ENCODE measurements at regions not wholly inside any gene's neighbourhood (a gene's known extent, or its start where the extent isn't known, plus 50 kb on each side); places are given as distances from the start of the nearest gene placed in this dataset.

DNA sequence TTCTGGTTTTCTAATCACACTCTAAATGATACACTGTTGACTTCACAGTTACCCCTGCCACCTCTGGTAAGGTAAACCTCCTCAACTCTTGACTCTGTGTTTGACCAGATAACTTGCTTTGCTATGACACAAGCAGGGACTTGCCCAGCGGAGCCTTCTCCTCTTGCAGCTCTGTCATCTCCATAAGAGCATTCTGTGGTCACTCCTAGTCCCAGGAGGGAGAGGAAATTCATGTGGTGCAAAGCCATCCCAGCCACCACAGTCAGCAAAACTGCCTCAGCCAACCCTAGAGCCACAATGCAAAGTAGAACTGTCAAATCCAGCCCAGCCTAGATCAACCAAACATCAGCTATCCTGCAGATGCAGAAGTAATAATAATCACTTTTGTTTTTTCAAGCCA is 144.7 kb upstream of the GADL1 start:
- no peak overlapping the region for H4K5ac ChIP-seq (ENCODE audit: insufficient read length, low read depth, low read length)
- no peak overlapping the region for H2AK5ac ChIP-seq (ENCODE audit: insufficient read length, low read length)
- H3K9me3 ChIP-seq (ENCODE audit: control insufficient read depth, low read depth, low read length): peaks cover 8% of the 10 kb centered on the region
- H3K27me3 ChIP-seq (ENCODE audit: insufficient read depth, low read length): no peaks in the 10 kb centered on the region
- no peaks in the 10 kb centered on the region for H3K79me2 ChIP-seq (ENCODE audit: insufficient read depth, low read length)
- no peak overlapping the region for H2BK5ac ChIP-seq (ENCODE audit: insufficient read length, low read length)
- Mint-ChIP-seq H3K27me3 (ENCODE audit: low read depth) (peaks cover 1% of the 10 kb centered on the region; the same call in 1 of the 2 replicates), H3K9me3 (peaks cover 13 to 15% of the 10 kb centered on the region in 2 experiments), H3K36me3 (ENCODE audit: insufficient read depth in 1 of 3, low read depth in 3 of 3) (peaks cover 7 to 17% (median 12%) of the 10 kb centered on the region in 3 experiments; a peak in 6 of 7 replicates), H3K4me3 (no peak overlapping the region), H3K4me1 (peaks cover 9 to 14% of the 10 kb centered on the region in 2 experiments), H3K27ac (no peak overlapping the region)
- H3K23me2 ChIP-seq (ENCODE audit: insufficient read length, low read depth, low read length, poor library complexity, severe bottlenecking): no peaks in the 10 kb centered on the region
- no peak overlapping the region for H3K23ac ChIP-seq (ENCODE audit: insufficient read length, low read depth, low read length)
- no peak overlapping the region for H2BK15ac ChIP-seq (ENCODE audit: low read depth, low read length)
- no peak overlapping the region for H3T11ph ChIP-seq (ENCODE audit: low read length)
- H3K9ac ChIP-seq (ENCODE audit: extremely low read depth, insufficient read length, low read length): no peak overlapping the region
- no peak overlapping the region for H3K14ac ChIP-seq (ENCODE audit: insufficient read depth, low read length)
- H3K4me2 ChIP-seq (ENCODE audit: insufficient read depth, insufficient read length, low read length): no peak overlapping the region
- H3K18ac ChIP-seq (ENCODE audit: insufficient read length, low read depth, low read length): no peak overlapping the region
- H2BK120ac ChIP-seq (ENCODE audit: low read depth, low read length, poor library complexity, severe bottlenecking): no peak overlapping the region
- TF ChIP-seq, protein P1, sequence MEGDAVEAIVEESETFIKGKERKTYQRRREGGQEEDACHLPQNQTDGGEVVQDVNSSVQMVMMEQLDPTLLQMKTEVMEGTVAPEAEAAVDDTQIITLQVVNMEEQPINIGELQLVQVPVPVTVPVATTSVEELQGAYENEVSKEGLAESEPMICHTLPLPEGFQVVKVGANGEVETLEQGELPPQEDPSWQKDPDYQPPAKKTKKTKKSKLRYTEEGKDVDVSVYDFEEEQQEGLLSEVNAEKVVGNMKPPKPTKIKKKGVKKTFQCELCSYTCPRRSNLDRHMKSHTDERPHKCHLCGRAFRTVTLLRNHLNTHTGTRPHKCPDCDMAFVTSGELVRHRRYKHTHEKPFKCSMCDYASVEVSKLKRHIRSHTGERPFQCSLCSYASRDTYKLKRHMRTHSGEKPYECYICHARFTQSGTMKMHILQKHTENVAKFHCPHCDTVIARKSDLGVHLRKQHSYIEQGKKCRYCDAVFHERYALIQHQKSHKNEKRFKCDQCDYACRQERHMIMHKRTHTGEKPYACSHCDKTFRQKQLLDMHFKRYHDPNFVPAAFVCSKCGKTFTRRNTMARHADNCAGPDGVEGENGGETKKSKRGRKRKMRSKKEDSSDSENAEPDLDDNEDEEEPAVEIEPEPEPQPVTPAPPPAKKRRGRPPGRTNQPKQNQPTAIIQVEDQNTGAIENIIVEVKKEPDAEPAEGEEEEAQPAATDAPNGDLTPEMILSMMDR (conservative IDR thresholded peaks at IDR 0.05): no peak
- H3K56ac ChIP-seq (ENCODE audit: insufficient read length, low read depth, low read length): no peak overlapping the region
- no peak for DNase-seq
- H3K79me1 ChIP-seq (ENCODE audit: insufficient read depth, low read depth, low read length, poor library complexity, severe bottlenecking): no peaks in the 10 kb centered on the region
- no peak overlapping the region for H4K8ac ChIP-seq (replicated peaks; ENCODE audit: insufficient read length, low read depth, low read length)
- no peak overlapping the region for H2BK12ac ChIP-seq (ENCODE audit: insufficient read length, low read depth, low read length)
- no peak overlapping the region for H4K91ac ChIP-seq (ENCODE audit: insufficient read length, low read depth, low read length)
- H4K20me1 ChIP-seq (ENCODE audit: control insufficient read depth, insufficient read depth, insufficient read length): no peaks in the 10 kb centered on the region
- H2BK20ac ChIP-seq (ENCODE audit: low read depth, low read length, poor library complexity, severe bottlenecking): no peak overlapping the region
- no CpG with 5 or more reads among the region's 1 CpG for WGBS (ENCODE audit: extremely low coverage, insufficient read length, low lambda C conversion rate)
- H3K4me1 ChIP-seq (ENCODE audit: insufficient read depth, low read length): no peaks in the 10 kb centered on the region; the same call in 1 of the 2 replicates
- no peak overlapping the region for H3K4ac ChIP-seq (ENCODE audit: low read depth, low read length)
- no peak overlapping the region for H3K27ac ChIP-seq (ENCODE audit: insufficient read length, low read depth, low read length)
- H2AFZ ChIP-seq (ENCODE audit: low read length): no peak overlapping the region
